Activated T-cell treated with anti-CD3 and anti-CD28 coated beads for 48 hours (primary cell): ENCODE measurements at regions not wholly inside any gene's neighbourhood (a gene's known extent, or its start where the extent isn't known, plus 50 kb on each side); places are given as distances from the start of the nearest gene placed in this dataset.

Source experiments
- DNase-seq: peaks from one replicate; pipeline ENCODE4 v3.0.0-alpha.2; 2020; ENCODE audit warnings: low read depth

GRCh38 chr1:164948101-164948500, 389.1 kb downstream of the PBX1 start:
- DNase-seq: no peak

DNA sequence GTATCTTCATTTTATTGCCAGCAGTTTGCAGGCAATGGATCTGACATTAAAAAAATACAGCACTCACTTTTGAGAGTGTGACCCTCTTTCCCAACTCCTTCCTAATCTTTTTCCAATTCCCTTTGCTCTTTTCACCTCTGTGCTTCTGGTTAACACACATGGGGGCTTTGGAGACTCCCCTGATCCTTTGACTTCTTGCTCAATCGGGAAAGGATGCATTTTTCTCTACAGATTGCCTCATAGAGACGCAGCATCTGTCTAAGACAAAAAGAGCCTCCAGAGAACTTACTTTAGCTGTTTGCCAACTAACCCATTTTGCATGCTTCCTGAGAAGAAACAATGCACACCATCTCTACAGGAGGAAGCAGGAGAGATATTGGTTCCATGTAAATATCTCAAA, 378.3 kb downstream of the PBX1 start:
- no peak for DNase-seq

GRCh38 chr1:164932580-164932979, 373.6 kb downstream of the PBX1 start:
- DNase-seq: no peak

DNA sequence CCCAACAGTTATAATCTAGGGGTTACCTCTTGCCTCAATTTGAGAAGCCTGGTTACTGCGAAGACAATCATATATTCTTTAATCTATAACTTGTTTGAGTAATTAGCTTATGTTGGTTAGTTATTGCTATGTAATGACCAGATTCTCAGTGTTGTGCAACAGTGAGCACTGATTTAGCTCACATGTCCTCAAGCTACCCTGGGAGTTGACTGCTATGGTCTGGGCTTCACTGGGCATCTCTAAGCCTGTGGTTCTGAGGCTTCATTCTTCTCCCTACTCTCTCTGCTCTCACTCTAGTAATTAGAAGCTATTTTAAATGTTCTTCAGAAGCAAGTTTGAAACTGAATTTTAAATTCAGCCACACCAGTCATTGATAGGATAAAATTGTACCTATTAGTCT, 371.8 kb downstream of the PBX1 start:
- no peak for DNase-seq

DNA sequence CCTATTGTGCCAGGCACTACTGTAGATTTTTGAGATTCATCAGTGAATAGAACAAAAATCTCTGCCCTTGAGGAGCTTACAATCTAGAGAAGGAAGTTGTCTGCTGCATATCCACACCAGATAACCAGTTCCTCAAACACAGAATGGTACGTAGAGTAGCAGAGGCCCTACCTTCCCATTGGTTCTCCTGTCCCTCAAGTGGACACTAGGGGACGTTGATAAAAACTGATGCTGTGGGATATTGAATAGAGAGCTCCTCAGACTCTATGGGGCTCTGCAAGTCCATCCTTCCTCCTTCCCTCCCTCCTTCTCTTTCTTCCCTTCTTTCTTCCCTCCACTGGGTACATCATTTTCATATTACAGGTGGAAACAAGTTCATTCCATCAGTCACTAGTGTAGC, 371.3 kb downstream of the PBX1 start:
- no peak for DNase-seq

GRCh38 chr1:164928232-164928812, 369.3 kb downstream of the PBX1 start:
- DNase-seq: no peak

DNA sequence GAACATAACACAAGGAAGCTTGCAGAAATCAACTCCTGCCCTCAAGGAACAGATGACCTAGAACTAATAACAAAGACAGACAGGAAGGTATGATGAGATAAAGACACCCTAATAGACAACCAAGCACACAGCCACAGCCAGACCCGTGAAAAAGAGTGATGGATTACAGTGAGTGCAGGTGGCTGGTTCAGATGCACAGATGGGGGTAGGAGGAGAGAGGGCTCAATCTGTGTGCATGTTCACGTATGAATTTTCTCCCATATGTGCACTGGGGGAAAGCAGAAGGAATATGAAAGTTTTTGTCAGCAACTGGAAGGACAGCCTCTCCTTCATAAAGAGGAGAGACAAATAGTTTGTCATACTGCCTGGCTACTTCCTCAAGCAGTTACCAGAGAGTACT, 367.1 kb downstream of the PBX1 start:
- no peak for DNase-seq

- DNase-seq: no peak
These were observed 363.6 kb downstream of the PBX1 start for GRCh38 chr1:164922585-164922984.

- no peak for DNase-seq
These were observed 362.5 kb downstream of the PBX1 start for GRCh38 chr1:164921493-164921892.

GRCh38 chr1:164918140-164918539, 359.2 kb downstream of the PBX1 start:
- no peak for DNase-seq

- DNase-seq: no peak
These were observed 355.2 kb downstream of the PBX1 start for GRCh38 chr1:164914208-164914607.

GRCh38 chr1:164912290-164912689, 353.3 kb downstream of the PBX1 start:
- DNase-seq: no peak

- DNase-seq: no peak
These were observed 351.7 kb downstream of the PBX1 start for GRCh38 chr1:164910671-164911070.

- no peak for DNase-seq
These were observed 348.7 kb downstream of the PBX1 start for GRCh38 chr1:164907666-164908065.

GRCh38 chr1:164905869-164906268, 346.9 kb downstream of the PBX1 start:
- no peak for DNase-seq

DNA sequence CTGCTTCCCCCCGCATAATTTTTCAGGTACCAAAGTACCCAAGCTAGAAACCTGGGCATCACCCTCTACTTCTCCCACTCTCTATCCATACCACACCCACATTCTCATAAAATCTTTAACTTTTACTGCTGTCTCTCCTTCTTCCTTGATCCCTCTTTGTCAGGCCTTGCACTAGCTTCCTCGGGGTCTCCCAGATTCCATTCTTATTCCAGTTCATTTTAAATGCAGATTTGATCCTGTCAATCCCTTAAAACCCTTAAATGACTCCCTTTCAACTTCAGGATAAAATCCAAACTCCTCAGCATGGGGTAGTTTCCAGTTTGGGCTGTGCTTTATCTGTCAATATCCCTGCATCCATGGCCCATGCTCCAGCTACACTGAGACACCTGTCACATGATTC, 343.5 kb downstream of the PBX1 start:
- DNase-seq: no peak
